HG02852 (cell line): ENCODE measurements at regions not wholly inside any gene's neighbourhood (a gene's known extent, or its start where the extent isn't known, plus 50 kb on each side); places are given as distances from the start of the nearest gene placed in this dataset.

Experiments used
- ATAC-seq: cut with Tn5 transposase; IDR thresholded peaks from one replicate; pipeline ENCODE4 v1.9.1; 2021; ENCODE audit warnings: mild to moderate bottlenecking, moderate library complexity; ENCODE audit not compliant: unreplicated experiment

- no peak for ATAC-seq
Measured at GRCh38 chr5:88377240-88377639, 108.6 kb upstream of the TMEM161B start.

GRCh38 chr5:88376728-88377127 is 108.1 kb upstream of the TMEM161B start:
- no peak for ATAC-seq

- no peak for ATAC-seq
Measured at GRCh38 chr5:88374391-88374790, 105.7 kb upstream of the TMEM161B start.

GRCh38 chr5:88370824-88371223 is 102.2 kb upstream of the TMEM161B start:
- ATAC-seq, result no peak

GRCh38 chr5:88368201-88368600 is 99.6 kb upstream of the TMEM161B start:
- no peak for ATAC-seq

- no peak for ATAC-seq
Measured at GRCh38 chr5:88364991-88365390, 96.3 kb upstream of the TMEM161B start.

GRCh38 chr5:88355490-88356050 is 86.9 kb upstream of the TMEM161B start:
- ATAC-seq, result no peak

GRCh38 chr5:88325868-88326267 is 57.2 kb upstream of the TMEM161B start:
- no peak for ATAC-seq

GRCh38 chr5:88322785-88323184 is 54.1 kb upstream of the TMEM161B start:
- no peak for ATAC-seq
